DMS 273 (cell line): ENCODE measurements at regions not wholly inside any gene's neighbourhood (a gene's known extent, or its start where the extent isn't known, plus 50 kb on each side); places are given as distances from the start of the nearest gene placed in this dataset.
A peak's percentile ranks its signal among the peaks of the same experiment; 100 is the strongest.

ENCODE experiments used
- DNase-seq: peaks from one replicate; lab custom pipeline; 2025; ENCODE audit not compliant: unreplicated experiment; lab: John Stamatoyannopoulos, UW

GRCh38 chr22:47674600-47674999 lies 912.1 kb downstream of the TBC1D22A start:
- DNase-seq: no peak

GRCh38 chr22:47673557-47673956 lies 911.1 kb downstream of the TBC1D22A start:
- DNase-seq: no peak

- no peak for DNase-seq
Observed at GRCh38 chr22:47672526-47672925, 910.1 kb downstream of the TBC1D22A start.

- DNase-seq: no peak
Observed at GRCh38 chr22:47665151-47665550, 902.7 kb downstream of the TBC1D22A start.

- DNase-seq: no peak
Observed at GRCh38 chr22:47663615-47664605, 901.5 kb downstream of the TBC1D22A start.

- no peak for DNase-seq
Observed at GRCh38 chr22:47659467-47660223, 897.2 kb downstream of the TBC1D22A start.

- no peak for DNase-seq
Observed at GRCh38 chr22:47658182-47658581, 895.7 kb downstream of the TBC1D22A start.

GRCh38 chr22:47657224-47657623 lies 894.8 kb downstream of the TBC1D22A start:
- no peak for DNase-seq

- no peak for DNase-seq
Observed at GRCh38 chr22:47656806-47657205, 894.4 kb downstream of the TBC1D22A start.

GRCh38 chr22:47655930-47656329 lies 893.5 kb downstream of the TBC1D22A start:
- no peak for DNase-seq

GRCh38 chr22:47654922-47655491 lies 892.6 kb downstream of the TBC1D22A start:
- peak; percentile 11 for DNase-seq

- DNase-seq: no peak
Observed at GRCh38 chr22:47653921-47654320, 891.5 kb downstream of the TBC1D22A start.

- DNase-seq: no peak
Observed at GRCh38 chr22:47651216-47651987, 889.0 kb downstream of the TBC1D22A start.

- no peak for DNase-seq
Observed at GRCh38 chr22:47647720-47648119, 885.3 kb downstream of the TBC1D22A start.

- no peak for DNase-seq
Observed at GRCh38 chr22:47647181-47647580, 884.7 kb downstream of the TBC1D22A start.

GRCh38 chr22:47645923-47646322 lies 883.5 kb downstream of the TBC1D22A start:
- DNase-seq: no peak

GRCh38 chr22:47645450-47645914 lies 883.0 kb downstream of the TBC1D22A start:
- DNase-seq: no peak

GRCh38 chr22:47634347-47634746 lies 871.9 kb downstream of the TBC1D22A start:
- DNase-seq: no peak

- no peak for DNase-seq
Observed at GRCh38 chr22:47633111-47633510, 870.7 kb downstream of the TBC1D22A start.

- no peak for DNase-seq
Observed at GRCh38 chr22:47632701-47633100, 870.3 kb downstream of the TBC1D22A start.
